H1 (cell line): ENCODE measurements at regions not wholly inside any gene's neighbourhood (a gene's known extent, or its start where the extent isn't known, plus 50 kb on each side); places are given as distances from the start of the nearest gene placed in this dataset.

Experiments
- CTCF ChIA-PET: fragments of 300-600 bp; sonication (Branson Sonifier 250); formaldehyde crosslinking; loops from one replicate; lab custom pipeline; 2021; ENCODE audit not compliant: partially characterized antibody; lab: Charles Lee
- POLR2A ChIA-PET: fragments of 300-600 bp; sonication (Branson Sonifier 250); formaldehyde crosslinking; loops from one replicate; lab custom pipeline; 2021; ENCODE audit warnings: inconsistent platforms; ENCODE audit not compliant: partially characterized antibody; lab: Charles Lee
- DNase-seq, 2 experiments: peaks; one replicate each; pipeline versions ENCODE4 v3.0.0 to v3.0.0-alpha.2; 2010 to 2022; ENCODE audit warnings: low spot score in 2 of 2, low read depth in 1 of 2, mixed read lengths in 1 of 2
- FAIRE-seq: peaks from 2 replicates; lab custom pipeline; 2011; peaks lifted over from hg19 to GRCh38; lab: Jason Lieb, UNC
- H2AFZ ChIP-seq: 2 replicates; pipeline ENCODE4 v1.8.1; 2012; ENCODE audit warnings: low read length, inconsistent platforms
- H2AK5ac ChIP-seq: 2 replicates; pipeline ENCODE4 v1.6.1; 2013; ENCODE audit warnings: low read depth, low read length
- H2BK120ac ChIP-seq: replicated peaks from 2 replicates; pipeline ENCODE3; 2013; ENCODE audit warnings: low read depth, low read length, inconsistent platforms
- H2BK12ac ChIP-seq: 2 replicates; pipeline ENCODE4 v1.6.1; 2013; ENCODE audit warnings: low read depth, low read length
- H2BK15ac ChIP-seq: 2 replicates; pipeline ENCODE4 v1.6.1; 2013; ENCODE audit warnings: low read length
- H2BK20ac ChIP-seq: 2 replicates; pipeline ENCODE4 v1.6.1; 2013; ENCODE audit warnings: low read length
- H2BK5ac ChIP-seq: 2 replicates; pipeline ENCODE4 v1.6.1; 2013; ENCODE audit warnings: low read depth, low read length
- H3K14ac ChIP-seq: 2 replicates; pipeline ENCODE4 v1.6.1; 2013; ENCODE audit warnings: inconsistent platforms; ENCODE audit not compliant: insufficient read length
- H3K18ac ChIP-seq: 2 replicates; pipeline ENCODE4 v1.6.1; 2013; ENCODE audit warnings: low read length; ENCODE audit errors: extremely low read depth
- H3K23ac ChIP-seq: 2 replicates; pipeline ENCODE4 v1.6.1; 2013; ENCODE audit warnings: inconsistent platforms; ENCODE audit not compliant: insufficient read length
- H3K23me2 ChIP-seq: 2 replicates; pipeline ENCODE4 v1.6.1; 2013; ENCODE audit warnings: low read depth, low read length
- H3K27ac ChIP-seq: 2 replicates; pipeline ENCODE4 v1.6.1; 2011; ENCODE audit warnings: low read depth, low read length, inconsistent platforms
- H3K27me3 ChIP-seq, 4 experiments: replicated peaks in 1 of 4; 1 replicate in 1 of 4; 2 replicates in 3 of 4; pipeline versions ENCODE4 v1.6.1 to v1.8.1; 2011 to 2013; ENCODE audit warnings: low read length in 3 of 4, mild to moderate bottlenecking in 3 of 4, inconsistent platforms in 2 of 4, mixed read lengths in 2 of 4, moderate library complexity in 1 of 4; ENCODE audit not compliant: control insufficient read depth in 3 of 4, insufficient read depth in 3 of 4; ENCODE audit errors: extremely low read depth in 1 of 4
- H3K36me3 ChIP-seq, 4 experiments: 2 replicates each; pipeline versions ENCODE4 v1.6.1 to v1.8.1; 2011 to 2013; ENCODE audit warnings: mild to moderate bottlenecking in 4 of 4, low read length in 3 of 4, moderate library complexity in 2 of 4, control low read depth in 1 of 4, inconsistent platforms in 1 of 4; ENCODE audit not compliant: insufficient read depth in 4 of 4, control insufficient read depth in 2 of 4
- H3K4ac ChIP-seq: replicated peaks from 2 replicates; pipeline ENCODE3; 2013; ENCODE audit warnings: low read length, low read depth, mixed read lengths, inconsistent platforms; ENCODE audit not compliant: insufficient read length
- H3K4me1 ChIP-seq, 4 experiments: replicated peaks in 1 of 4; 1 replicate in 1 of 4; 2 replicates in 3 of 4; pipeline versions ENCODE4 v1.6.1 to v1.8.1; 2011 to 2013; ENCODE audit warnings: low read length in 3 of 4, inconsistent platforms in 2 of 4, mixed read lengths in 1 of 4; ENCODE audit not compliant: insufficient read depth in 4 of 4, control insufficient read depth in 3 of 4
- H3K4me2 ChIP-seq, 2 experiments: 2 replicates each; pipeline versions ENCODE4 v1.6.1 to v1.8.1; 2011 to 2013; ENCODE audit warnings: low read depth in 2 of 2, low read length in 2 of 2, control low read depth in 1 of 2, inconsistent platforms in 1 of 2, mild to moderate bottlenecking in 1 of 2; ENCODE audit not compliant: insufficient read depth in 1 of 2
- H3K4me3 ChIP-seq, 4 experiments: fragments of 200-600, 300-600 bp in 1 of 4; sonication (generic), shearing (Covaris generic), sonication (Bioruptor Twin) in 1 of 4; 2 replicates each; pipeline versions ENCODE4 v1.5.1 to v1.8.1; 2011 to 2016; ENCODE audit warnings: low read length in 4 of 4, low read depth in 3 of 4, control low read depth in 2 of 4, inconsistent platforms in 2 of 4, mild to moderate bottlenecking in 2 of 4, mixed read lengths in 1 of 4, moderate library complexity in 1 of 4; ENCODE audit not compliant: insufficient read depth in 2 of 4; ENCODE audit errors: extremely low read depth in 1 of 4
- H3K56ac ChIP-seq: replicated peaks from 2 replicates; pipeline ENCODE3; 2013; ENCODE audit warnings: low read depth, mild to moderate bottlenecking, mixed read lengths, low read length, inconsistent platforms; ENCODE audit not compliant: insufficient read length
- H3K79me1 ChIP-seq: 2 replicates; pipeline ENCODE4 v1.6.1; 2013; ENCODE audit warnings: low read depth, low read length, control low read depth
- H3K79me2 ChIP-seq, 2 experiments: 2 replicates each; pipeline versions ENCODE4 v1.6.1 to v1.8.1; 2012 to 2013; ENCODE audit warnings: low read length in 2 of 2, mild to moderate bottlenecking in 2 of 2, inconsistent platforms in 1 of 2; ENCODE audit not compliant: insufficient read depth in 2 of 2, control insufficient read depth in 1 of 2
- H3K9ac ChIP-seq, 4 experiments: replicated peaks in 1 of 4; 1 replicate in 1 of 4; 2 replicates in 3 of 4; pipeline versions ENCODE4 v1.6.1 to v1.8.1; 2011 to 2013; ENCODE audit warnings: low read depth in 3 of 4, low read length in 3 of 4, control low read depth in 2 of 4, mild to moderate bottlenecking in 2 of 4, moderate library complexity in 2 of 4, inconsistent platforms in 1 of 4; ENCODE audit errors: extremely low read depth in 1 of 4
- H3K9me3 ChIP-seq, 2 experiments: 2 replicates each; pipeline versions ENCODE4 v1.6.1 to v1.8.1; 2012 to 2013; ENCODE audit warnings: mild to moderate bottlenecking in 2 of 2, moderate library complexity in 2 of 2, control low read depth in 1 of 2, inconsistent platforms in 1 of 2, low read depth in 1 of 2, low read length in 1 of 2, mixed read lengths in 1 of 2; ENCODE audit not compliant: insufficient read depth in 2 of 2
- H4K20me1 ChIP-seq, 2 experiments: replicated peaks in 1 of 2; 2 replicates each; pipeline versions ENCODE3 to v1.8.1; 2011 to 2013; ENCODE audit warnings: inconsistent platforms in 2 of 2, low read length in 2 of 2, mild to moderate bottlenecking in 1 of 2; ENCODE audit not compliant: insufficient read depth in 2 of 2, control insufficient read depth in 1 of 2
- H4K5ac ChIP-seq: 2 replicates; pipeline ENCODE4 v1.6.1; 2013; ENCODE audit warnings: low read length, low read depth, mixed read lengths, inconsistent platforms; ENCODE audit not compliant: insufficient read length
- H4K8ac ChIP-seq: 2 replicates; pipeline ENCODE4 v1.8.0; 2013; ENCODE audit warnings: mild to moderate bottlenecking, moderate library complexity, low read length, inconsistent platforms; ENCODE audit not compliant: insufficient read depth; ENCODE audit errors: extremely low read depth
- H4K91ac ChIP-seq: replicated peaks from 2 replicates; pipeline ENCODE3; 2013; ENCODE audit warnings: low read length, mixed read lengths, inconsistent platforms; ENCODE audit not compliant: insufficient read length
- JUND ChIP-seq: IDR thresholded peaks from 2 replicates; pipeline ENCODE4 v1.6.1; 2011; ENCODE audit warnings: mild to moderate bottlenecking, improper control_type of control experiment, low read length
- RAD21 ChIP-seq, 2 experiments: IDR thresholded peaks in 1 of 2; conservative IDR thresholded peaks in 1 of 2; 2 replicates each; pipeline ENCODE4 v1.6.1; 2011; ENCODE audit warnings: low read depth in 2 of 2, low read length in 2 of 2, improper control_type of control experiment in 1 of 2, inconsistent platforms in 1 of 2, mild to moderate bottlenecking in 1 of 2, moderate library complexity in 1 of 2
- SP2 ChIP-seq: IDR thresholded peaks from 2 replicates; pipeline ENCODE4 v1.6.1; 2012; ENCODE audit warnings: mild to moderate bottlenecking, low read length, inconsistent platforms
- TCF12 ChIP-seq: IDR thresholded peaks from 2 replicates; pipeline ENCODE4 v1.6.1; 2011; ENCODE audit warnings: low read depth, mild to moderate bottlenecking, low read length
- whole genome bisulfite sequencing, 2 experiments: shearing (Covaris generic) in 1 of 2; methylation state at CpG; one replicate each; pipeline versions ENCODE4 v1.1.6 to v1.1.7; 2013 to 2015; ENCODE audit warnings: low lambda C conversion rate in 2 of 2, mixed read lengths in 2 of 2, inconsistent platforms in 1 of 2, low coverage in 1 of 2, missing lambda C conversion rate in 1 of 2; ENCODE audit not compliant: insufficient replicate concordance in 2 of 2, insufficient coverage in 1 of 2, insufficient read length in 1 of 2; ENCODE audit errors: extremely low coverage in 1 of 2, missing lambda C conversion rate in 1 of 2; 5-methylcytosine and 5-hydroxymethylcytosine counted together
- TF ChIP-seq, protein P1 (sequence below): IDR thresholded peaks from 2 replicates; pipeline ENCODE4 v1.6.1; 2011; ENCODE audit warnings: low read length, improper control_type of control experiment
- TF ChIP-seq, protein P2 (sequence below), 3 experiments: IDR thresholded peaks; 1 replicate in 2 of 3; 2 replicates in 1 of 3; pipeline versions ENCODE4 v1.5.1 to v1.6.1; 2011; ENCODE audit warnings: low read length in 3 of 3, mild to moderate bottlenecking in 3 of 3, inconsistent platforms in 2 of 3, low read depth in 1 of 3, moderate library complexity in 1 of 3; ENCODE audit not compliant: insufficient read depth in 1 of 3; ENCODE audit errors: control extremely low read depth in 1 of 3
- TF ChIP-seq, protein P3 (sequence below): IDR thresholded peaks from 2 replicates; pipeline ENCODE4 v1.6.1; 2012; ENCODE audit warnings: low read length, inconsistent platforms

DNA sequence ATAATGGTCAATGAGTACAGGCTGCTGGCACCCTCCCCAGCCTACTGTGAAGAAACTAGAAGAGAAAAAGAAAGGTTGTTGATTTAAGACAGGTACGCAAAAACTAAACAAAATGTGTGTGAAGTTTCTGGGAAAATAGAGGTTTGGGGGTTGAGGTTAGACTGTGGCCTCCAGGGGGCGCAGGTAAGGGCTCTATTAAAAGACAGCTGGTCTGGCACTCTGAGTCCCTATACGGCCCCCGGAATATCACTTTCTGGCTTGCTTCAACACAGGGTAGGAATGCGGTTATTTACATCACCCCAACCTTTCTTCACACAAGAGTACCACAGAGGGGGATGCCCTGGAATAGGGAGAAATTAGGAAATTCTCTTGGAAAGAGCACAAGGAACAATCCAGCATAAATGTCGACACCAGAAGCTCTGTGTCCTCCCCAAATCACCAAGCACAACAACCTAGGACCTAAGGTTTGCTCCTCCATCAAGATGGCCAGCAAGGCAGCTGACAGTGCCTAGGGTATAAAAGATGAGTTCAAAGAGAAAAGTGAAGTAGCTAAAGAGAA lies 480.8 kb upstream of the KLHL29 start:
- CTCF ChIA-PET = interaction anchor here (0.6 to 2.9 kb wide), 36 partner anchors 10 to 824 kb away, joined by 3 to 22 read pairs (median 4); no protein-coding TSS in a partner anchor
- H2BK15ac ChIP-seq = no peak overlapping the region
- no peak for TF ChIP-seq SP2
- TF ChIP-seq, protein P1, sequence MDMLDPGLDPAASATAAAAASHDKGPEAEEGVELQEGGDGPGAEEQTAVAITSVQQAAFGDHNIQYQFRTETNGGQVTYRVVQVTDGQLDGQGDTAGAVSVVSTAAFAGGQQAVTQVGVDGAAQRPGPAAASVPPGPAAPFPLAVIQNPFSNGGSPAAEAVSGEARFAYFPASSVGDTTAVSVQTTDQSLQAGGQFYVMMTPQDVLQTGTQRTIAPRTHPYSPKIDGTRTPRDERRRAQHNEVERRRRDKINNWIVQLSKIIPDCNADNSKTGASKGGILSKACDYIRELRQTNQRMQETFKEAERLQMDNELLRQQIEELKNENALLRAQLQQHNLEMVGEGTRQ = no peak
- TF ChIP-seq, protein P2, sequence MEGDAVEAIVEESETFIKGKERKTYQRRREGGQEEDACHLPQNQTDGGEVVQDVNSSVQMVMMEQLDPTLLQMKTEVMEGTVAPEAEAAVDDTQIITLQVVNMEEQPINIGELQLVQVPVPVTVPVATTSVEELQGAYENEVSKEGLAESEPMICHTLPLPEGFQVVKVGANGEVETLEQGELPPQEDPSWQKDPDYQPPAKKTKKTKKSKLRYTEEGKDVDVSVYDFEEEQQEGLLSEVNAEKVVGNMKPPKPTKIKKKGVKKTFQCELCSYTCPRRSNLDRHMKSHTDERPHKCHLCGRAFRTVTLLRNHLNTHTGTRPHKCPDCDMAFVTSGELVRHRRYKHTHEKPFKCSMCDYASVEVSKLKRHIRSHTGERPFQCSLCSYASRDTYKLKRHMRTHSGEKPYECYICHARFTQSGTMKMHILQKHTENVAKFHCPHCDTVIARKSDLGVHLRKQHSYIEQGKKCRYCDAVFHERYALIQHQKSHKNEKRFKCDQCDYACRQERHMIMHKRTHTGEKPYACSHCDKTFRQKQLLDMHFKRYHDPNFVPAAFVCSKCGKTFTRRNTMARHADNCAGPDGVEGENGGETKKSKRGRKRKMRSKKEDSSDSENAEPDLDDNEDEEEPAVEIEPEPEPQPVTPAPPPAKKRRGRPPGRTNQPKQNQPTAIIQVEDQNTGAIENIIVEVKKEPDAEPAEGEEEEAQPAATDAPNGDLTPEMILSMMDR (IDR thresholded peaks at IDR 0.05; ENCODE audit: control extremely low read depth in 1 of 3, insufficient read depth in 1 of 3, low read depth in 1 of 3, low read length in 3 of 3) = peak; percentile 59 to 80 (median 62)
- TF ChIP-seq, protein P3, sequence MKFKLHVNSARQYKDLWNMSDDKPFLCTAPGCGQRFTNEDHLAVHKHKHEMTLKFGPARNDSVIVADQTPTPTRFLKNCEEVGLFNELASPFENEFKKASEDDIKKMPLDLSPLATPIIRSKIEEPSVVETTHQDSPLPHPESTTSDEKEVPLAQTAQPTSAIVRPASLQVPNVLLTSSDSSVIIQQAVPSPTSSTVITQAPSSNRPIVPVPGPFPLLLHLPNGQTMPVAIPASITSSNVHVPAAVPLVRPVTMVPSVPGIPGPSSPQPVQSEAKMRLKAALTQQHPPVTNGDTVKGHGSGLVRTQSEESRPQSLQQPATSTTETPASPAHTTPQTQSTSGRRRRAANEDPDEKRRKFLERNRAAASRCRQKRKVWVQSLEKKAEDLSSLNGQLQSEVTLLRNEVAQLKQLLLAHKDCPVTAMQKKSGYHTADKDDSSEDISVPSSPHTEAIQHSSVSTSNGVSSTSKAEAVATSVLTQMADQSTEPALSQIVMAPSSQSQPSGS = no peak
- no peak for TF ChIP-seq JUND
- 0 out of 2 replicates have a peak, but pooled peaks have one; percentile 51 for TF ChIP-seq TCF12
- peak; percentile 61 to 75 for TF ChIP-seq RAD21 (IDR thresholded peaks at IDR 0.05 in 1 of 2, conservative IDR thresholded peaks at IDR 0.05 in 1 of 2; ENCODE audit: low read depth in 2 of 2, low read length in 2 of 2)

More for the DNA sequence above, 480.8 kb upstream of the KLHL29 start:
- H3K4me1 ChIP-seq = no peaks in the 10 kb centered on the region
- no peak overlapping the region for H3K4me3 ChIP-seq
- H4K8ac ChIP-seq = no peak overlapping the region
- POLR2A ChIA-PET = no interaction called here
- FAIRE-seq (peak; percentile 74), DNase-seq (peak; percentile 10 to 84)
- H4K91ac ChIP-seq = no peak overlapping the region
- no peak overlapping the region for H3K56ac ChIP-seq
- no peak overlapping the region for H4K5ac ChIP-seq
- H3K23me2 ChIP-seq = no peaks in the 10 kb centered on the region
- H2AK5ac ChIP-seq = no peak overlapping the region
- no peak overlapping the region for H2BK20ac ChIP-seq
- H3K79me2 ChIP-seq = no peaks in the 10 kb centered on the region
- 0 out of 2 replicates have a peak overlapping the region, but pooled peaks have one; percentile 81 for H2AFZ ChIP-seq
- H3K4ac ChIP-seq = no peak overlapping the region
- no peak overlapping the region for H3K14ac ChIP-seq
- no peak overlapping the region for H2BK120ac ChIP-seq
- no peak overlapping the region; a peak in 1 of 4 replicates for H3K4me2 ChIP-seq
- no peaks in the 10 kb centered on the region for H3K9me3 ChIP-seq
- no peaks in the 10 kb centered on the region for H4K20me1 ChIP-seq
- H3K36me3 ChIP-seq = no peaks in the 10 kb centered on the region
- no peak overlapping the region for H2BK5ac ChIP-seq
- no peak overlapping the region for H3K9ac ChIP-seq
- H3K23ac ChIP-seq = no peak overlapping the region
- no peak overlapping the region for H3K18ac ChIP-seq
- no peaks in the 10 kb centered on the region for H3K27me3 ChIP-seq
- WGBS, 2 experiments = 60% methylated on average over 6 of the region's 6 CpGs; no CpG with 5 or more reads in 1 of the 2 experiments
- H3K27ac ChIP-seq = no peak overlapping the region
- H3K79me1 ChIP-seq = no peaks in the 10 kb centered on the region
- H2BK12ac ChIP-seq = no peak overlapping the region
